ENCODE measurements at regions not wholly inside any gene's neighbourhood (a gene's known extent, or its start where the extent isn't known, plus 50 kb on each side); places are given as distances from the start of the nearest gene placed in this dataset.

- TF ChIP-seq, protein P1, sequence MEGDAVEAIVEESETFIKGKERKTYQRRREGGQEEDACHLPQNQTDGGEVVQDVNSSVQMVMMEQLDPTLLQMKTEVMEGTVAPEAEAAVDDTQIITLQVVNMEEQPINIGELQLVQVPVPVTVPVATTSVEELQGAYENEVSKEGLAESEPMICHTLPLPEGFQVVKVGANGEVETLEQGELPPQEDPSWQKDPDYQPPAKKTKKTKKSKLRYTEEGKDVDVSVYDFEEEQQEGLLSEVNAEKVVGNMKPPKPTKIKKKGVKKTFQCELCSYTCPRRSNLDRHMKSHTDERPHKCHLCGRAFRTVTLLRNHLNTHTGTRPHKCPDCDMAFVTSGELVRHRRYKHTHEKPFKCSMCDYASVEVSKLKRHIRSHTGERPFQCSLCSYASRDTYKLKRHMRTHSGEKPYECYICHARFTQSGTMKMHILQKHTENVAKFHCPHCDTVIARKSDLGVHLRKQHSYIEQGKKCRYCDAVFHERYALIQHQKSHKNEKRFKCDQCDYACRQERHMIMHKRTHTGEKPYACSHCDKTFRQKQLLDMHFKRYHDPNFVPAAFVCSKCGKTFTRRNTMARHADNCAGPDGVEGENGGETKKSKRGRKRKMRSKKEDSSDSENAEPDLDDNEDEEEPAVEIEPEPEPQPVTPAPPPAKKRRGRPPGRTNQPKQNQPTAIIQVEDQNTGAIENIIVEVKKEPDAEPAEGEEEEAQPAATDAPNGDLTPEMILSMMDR (conservative IDR thresholded peaks at IDR 0.05; ENCODE audit: low read length): no peak
- TF ChIP-seq EZH2phosphoT487 (IDR thresholded peaks at IDR 0.05; ENCODE audit: borderline replicate concordance): no peak
Observed at GRCh38 chr10:33600381-33600780, 265.9 kb upstream of the NRP1 start.
